Heart left ventricle (tissue), 13 donors: ENCODE measurements at regions not wholly inside any gene's neighbourhood (a gene's known extent, or its start where the extent isn't known, plus 50 kb on each side); places are given as distances from the start of the nearest gene placed in this dataset.

Experiments used
- POLR2A ChIP-seq, 2 donors: fragments of 450-650 bp; IDR thresholded peaks; one replicate each; pipeline ENCODE4 v1.6.1; 2017; ENCODE audit warnings: antibody characterized with exemption in 2 of 2, mild to moderate bottlenecking in 2 of 2, moderate library complexity in 2 of 2
- TF ChIP-seq, protein P1 (sequence below), 12 donors: fragments of 200-600 bp; sonication (generic) in 4 of 12; IDR thresholded peaks; one replicate each; pipeline versions ENCODE4 v1.5.0 to v1.8.0; 2018 to 2022; ENCODE audit warnings: antibody characterized with exemption in 12 of 12, mild to moderate bottlenecking in 5 of 12
- donor health status: ischemic (EF 13 %, LVEDD 7.1; RV severe dilation, severe dysfunction).
- donor health status: DM: no; HTN: yes; CAD: no.
- donor health status: DM: no; HTN: no; CAD: no.
- donor health status: ischemic (EF 25% LVEDD 6.9; RV normal size, moderate dysfunction).
- donor health status: ischemic (EF 25% LVEDD 5.7; RV mildly dilated, moderate dysfunction).
- donor health status: ischemic (EF 35%, LVEDD 5.7; RV mildly dilated, moderate dysfunction).
- donor health status: nonischemic (EF 11% LVEDD 7.7; RV severe dilation, severe dysfunction).
- donor health status: DM: yes; HTN: yes; CAD: no.
- donor health status: PGD.
- donor health status: ischemic (EF 29% LVEDD 5.4; RV normal size, mild dysfunction).
- donor health status: nonischemic (EF 23%, LVEDD 6.1; RV moderate dilation, normal function).

DNA sequence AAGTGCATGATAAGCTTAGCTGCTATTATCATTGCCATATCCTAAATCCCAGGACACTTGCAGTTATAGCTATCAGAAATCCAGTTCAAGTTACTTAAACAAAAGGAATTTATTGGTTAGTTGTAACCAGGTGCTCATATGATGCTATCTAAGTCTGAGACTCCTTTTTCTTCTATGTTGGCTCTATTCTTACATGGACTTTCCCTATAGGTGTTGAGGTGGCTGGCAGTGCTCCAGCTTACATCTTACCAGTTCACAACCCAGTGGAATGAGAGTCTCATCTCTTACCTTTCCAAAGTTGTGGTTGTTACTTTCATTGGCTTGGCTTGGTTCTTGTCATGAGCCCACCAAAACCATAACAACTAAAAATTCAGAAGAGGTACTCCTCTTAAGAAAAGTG is 94.6 kb downstream of the DACT1 start:
- TF ChIP-seq, protein P1, sequence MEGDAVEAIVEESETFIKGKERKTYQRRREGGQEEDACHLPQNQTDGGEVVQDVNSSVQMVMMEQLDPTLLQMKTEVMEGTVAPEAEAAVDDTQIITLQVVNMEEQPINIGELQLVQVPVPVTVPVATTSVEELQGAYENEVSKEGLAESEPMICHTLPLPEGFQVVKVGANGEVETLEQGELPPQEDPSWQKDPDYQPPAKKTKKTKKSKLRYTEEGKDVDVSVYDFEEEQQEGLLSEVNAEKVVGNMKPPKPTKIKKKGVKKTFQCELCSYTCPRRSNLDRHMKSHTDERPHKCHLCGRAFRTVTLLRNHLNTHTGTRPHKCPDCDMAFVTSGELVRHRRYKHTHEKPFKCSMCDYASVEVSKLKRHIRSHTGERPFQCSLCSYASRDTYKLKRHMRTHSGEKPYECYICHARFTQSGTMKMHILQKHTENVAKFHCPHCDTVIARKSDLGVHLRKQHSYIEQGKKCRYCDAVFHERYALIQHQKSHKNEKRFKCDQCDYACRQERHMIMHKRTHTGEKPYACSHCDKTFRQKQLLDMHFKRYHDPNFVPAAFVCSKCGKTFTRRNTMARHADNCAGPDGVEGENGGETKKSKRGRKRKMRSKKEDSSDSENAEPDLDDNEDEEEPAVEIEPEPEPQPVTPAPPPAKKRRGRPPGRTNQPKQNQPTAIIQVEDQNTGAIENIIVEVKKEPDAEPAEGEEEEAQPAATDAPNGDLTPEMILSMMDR (IDR thresholded peaks at IDR 0.05): no peak
- TF ChIP-seq POLR2A (IDR thresholded peaks at IDR 0.05): no peak
